CD4-positive, alpha-beta T cell treated with Interleukin-17A for 1 hour (primary cell): ENCODE measurements at regions not wholly inside any gene's neighbourhood (a gene's known extent, or its start where the extent isn't known, plus 50 kb on each side); places are given as distances from the start of the nearest gene placed in this dataset.

Source experiments
- DNase-seq: peaks from one replicate; pipeline ENCODE4 v3.0.0-alpha.2; 2020

GRCh38 chr12:28828318-28828717 is 320.8 kb upstream of the FAR2 start:
- no peak for DNase-seq

DNA sequence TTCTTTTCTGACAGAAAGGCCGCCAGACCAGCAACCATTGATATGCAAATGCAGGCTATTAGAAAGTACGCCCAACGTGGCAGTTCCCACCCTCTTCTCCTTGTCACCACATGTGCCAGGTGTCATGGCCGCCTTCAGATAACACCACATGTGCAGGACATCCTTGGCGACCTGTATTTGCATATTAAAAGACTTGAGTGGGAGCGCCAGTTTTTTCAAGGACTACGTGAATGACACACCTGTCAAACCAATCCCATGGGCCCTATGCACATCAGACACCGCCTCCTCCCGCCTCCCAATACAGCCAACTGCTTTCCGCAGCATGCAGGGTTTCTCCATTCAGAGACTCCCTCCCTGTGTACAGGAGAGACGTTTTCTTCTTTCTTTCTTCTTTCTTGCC is 318.6 kb upstream of the FAR2 start:
- no peak for DNase-seq

- no peak for DNase-seq
These were observed 304.4 kb upstream of the FAR2 start for GRCh38 chr12:28844718-28845117.

DNA sequence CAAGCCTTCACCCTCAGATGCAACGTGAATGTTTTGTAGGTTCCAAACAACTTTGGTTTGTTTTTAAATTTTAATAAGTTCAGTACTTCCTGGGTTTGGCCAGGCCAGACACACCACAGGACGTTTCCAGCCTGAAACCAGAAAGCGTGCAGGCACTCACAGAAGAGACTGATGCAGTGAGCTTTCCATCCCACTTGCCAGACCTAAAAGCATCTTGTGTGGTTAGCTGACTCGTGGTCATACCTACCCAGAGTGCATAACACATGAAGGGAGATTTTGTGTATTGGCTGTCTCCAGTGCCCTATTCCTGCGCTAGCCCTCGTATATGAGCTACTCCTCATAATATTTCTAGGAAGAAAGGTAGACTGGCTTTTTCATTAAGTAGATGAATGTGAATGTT is 297.3 kb upstream of the FAR2 start:
- no peak for DNase-seq

DNA sequence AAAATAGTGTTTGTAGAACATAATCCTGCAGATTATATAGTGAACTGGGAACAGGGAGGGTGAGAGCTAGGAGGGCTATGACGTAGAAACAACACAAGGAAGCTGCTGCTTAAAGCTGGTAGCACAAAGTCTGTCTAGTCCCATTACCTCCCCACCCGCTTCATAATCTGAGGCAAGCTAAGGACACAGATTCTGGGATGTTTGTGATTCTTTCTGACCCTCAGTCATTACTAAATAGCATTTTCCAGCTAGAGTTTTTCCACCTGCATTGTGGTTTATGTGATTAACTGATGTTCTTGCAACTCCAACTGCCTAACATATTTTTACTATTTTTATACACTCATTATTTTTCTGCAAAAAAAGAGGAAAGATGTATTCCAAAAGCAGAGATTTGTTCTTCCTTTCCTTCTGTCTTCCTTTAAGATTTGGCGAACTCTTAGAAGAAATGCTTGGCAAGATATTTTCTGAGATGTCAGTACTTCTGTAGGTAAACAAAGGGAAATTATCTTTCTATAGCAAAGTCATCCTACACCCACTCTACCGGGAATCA is 293.2 kb upstream of the FAR2 start:
- DNase-seq, result no peak

DNA sequence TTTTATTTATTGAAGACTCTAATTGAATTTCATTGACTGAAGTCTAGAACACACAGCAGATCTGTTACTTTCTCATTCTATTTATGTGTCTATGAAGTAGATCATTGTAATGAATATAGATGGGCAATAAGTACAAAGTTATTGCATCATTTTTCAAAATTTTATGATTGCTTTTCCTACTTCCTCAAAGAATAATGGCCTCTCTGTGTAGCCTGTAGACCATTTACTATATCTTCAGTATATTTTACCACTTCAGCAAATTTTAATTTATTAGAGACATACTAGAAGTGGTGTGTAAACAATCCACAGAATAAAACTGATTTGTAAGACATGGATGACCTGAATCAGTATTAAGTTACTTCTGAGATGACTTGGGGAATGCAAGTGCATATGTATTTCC is 291.7 kb upstream of the FAR2 start:
- DNase-seq, result no peak

GRCh38 chr12:28859551-28859950 is 289.5 kb upstream of the FAR2 start:
- no peak for DNase-seq

- no peak for DNase-seq
These were observed 283.3 kb upstream of the FAR2 start for GRCh38 chr12:28865776-28866175.

DNA sequence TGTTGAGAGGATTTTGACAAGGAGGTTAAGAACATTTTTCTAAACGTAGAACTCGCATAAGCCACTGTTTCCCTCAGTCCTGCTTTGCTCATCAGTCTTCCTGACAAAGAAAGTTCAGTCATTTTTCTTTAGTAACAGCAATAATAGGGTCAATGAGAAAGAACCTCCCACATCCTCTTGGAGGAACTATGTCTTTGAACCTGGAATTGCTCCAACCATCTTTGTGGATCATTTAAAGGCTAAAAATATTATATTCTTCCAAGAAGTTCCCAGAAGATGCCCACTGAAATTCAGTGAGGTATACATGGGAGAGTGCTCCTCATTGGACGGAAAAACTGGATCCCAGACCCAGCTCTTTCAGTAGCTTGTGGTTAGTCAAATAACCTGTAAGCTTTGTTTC is 282.8 kb upstream of the FAR2 start:
- no peak for DNase-seq

GRCh38 chr12:28866715-28867503 is 282.2 kb upstream of the FAR2 start:
- no peak for DNase-seq

DNA sequence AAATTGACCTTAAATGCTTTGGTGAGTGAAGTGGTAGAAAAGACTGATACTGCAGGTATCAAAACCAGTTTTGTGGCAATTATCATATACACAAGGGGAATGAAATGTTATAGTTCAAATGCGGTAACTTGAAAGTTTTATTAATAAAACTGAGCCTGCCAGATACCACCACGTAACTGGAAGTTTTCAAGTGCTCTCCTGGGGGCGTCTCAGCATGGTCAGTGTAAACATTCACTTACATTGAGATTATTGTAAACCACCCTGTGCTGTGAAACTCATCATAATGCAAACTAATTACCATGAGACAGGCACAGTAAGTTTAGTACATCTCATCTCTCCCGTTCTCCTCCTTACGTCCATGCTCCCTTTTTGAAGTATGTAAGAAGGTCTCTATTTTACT is 280.7 kb upstream of the FAR2 start:
- DNase-seq, result no peak

GRCh38 chr12:28869197-28869596 is 279.9 kb upstream of the FAR2 start:
- no peak for DNase-seq

- DNase-seq, result no peak
These were observed 278.1 kb upstream of the FAR2 start for GRCh38 chr12:28870839-28871440.

DNA sequence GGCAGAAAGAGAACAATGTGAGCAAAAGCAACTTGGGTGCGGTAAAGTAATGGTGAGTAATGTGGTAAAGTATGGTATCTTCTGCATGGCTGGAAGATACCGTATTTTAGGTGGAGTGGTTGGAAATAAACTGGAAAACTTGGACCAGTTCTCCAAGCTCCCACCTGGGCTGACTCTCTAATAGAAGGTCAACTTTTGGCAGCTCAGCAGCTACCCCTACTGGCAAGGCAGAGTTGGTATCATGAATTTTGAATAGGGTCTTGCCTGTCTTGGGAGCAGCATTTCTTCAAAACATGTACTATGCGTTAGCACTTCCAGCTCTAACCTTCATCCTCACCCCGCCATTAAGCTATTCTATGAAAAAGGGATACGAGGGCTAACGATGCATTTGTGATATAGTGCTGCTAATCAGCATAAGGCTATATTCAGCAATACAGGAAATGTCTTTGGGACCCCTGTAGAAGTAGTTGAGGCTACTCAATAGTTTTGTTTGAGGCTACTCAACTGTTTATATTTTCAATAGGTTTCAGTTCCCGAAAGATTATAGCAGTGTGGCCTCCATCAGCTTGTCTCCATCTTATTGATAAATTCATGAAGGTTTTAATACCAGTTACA is 276.3 kb upstream of the FAR2 start:
- DNase-seq, result peak; percentile 3

GRCh38 chr12:28874758-28875157 is 274.3 kb upstream of the FAR2 start:
- DNase-seq, result no peak

- DNase-seq, result no peak
These were observed 272.8 kb upstream of the FAR2 start for GRCh38 chr12:28876196-28876798.

GRCh38 chr12:28877854-28878253 is 271.2 kb upstream of the FAR2 start:
- DNase-seq, result no peak

- DNase-seq, result no peak
These were observed 270.4 kb upstream of the FAR2 start for GRCh38 chr12:28878629-28879028.

GRCh38 chr12:28879379-28879778 is 269.7 kb upstream of the FAR2 start:
- no peak for DNase-seq

DNA sequence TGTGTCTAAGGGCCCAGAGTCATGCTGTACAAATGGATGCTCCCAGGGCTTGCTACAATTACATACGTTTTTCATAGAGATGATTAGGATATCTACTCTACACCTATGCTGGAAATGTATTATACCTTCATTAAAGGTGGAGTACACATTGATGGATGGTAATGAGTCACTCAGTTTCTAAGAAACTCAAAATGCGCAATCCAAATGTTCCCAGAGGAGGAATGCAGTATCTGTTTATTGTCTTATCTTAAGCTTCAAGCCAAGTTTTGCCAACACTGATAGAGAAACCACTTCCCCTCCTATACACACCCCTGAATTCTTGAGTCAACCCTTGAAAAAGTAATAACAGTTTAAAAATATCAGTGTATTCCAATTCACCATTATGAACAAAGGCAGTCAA is 266.6 kb upstream of the FAR2 start:
- DNase-seq, result no peak

- DNase-seq, result no peak
These were observed 265.6 kb upstream of the FAR2 start for GRCh38 chr12:28883406-28883997.

GRCh38 chr12:28884904-28885679 is 264.0 kb upstream of the FAR2 start:
- no peak for DNase-seq
